Upper lobe of left lung (tissue), 4 donors: ENCODE measurements at regions not wholly inside any gene's neighbourhood (a gene's known extent, or its start where the extent isn't known, plus 50 kb on each side); places are given as distances from the start of the nearest gene placed in this dataset.

Experiments
- EP300 ChIP-seq, 4 donors: sonication (generic); formaldehyde crosslinking; IDR thresholded peaks; one replicate each; pipeline ENCODE4 v1.5.1; 2017; ENCODE audit warnings: antibody characterized with exemption in 4 of 4, control low read depth in 2 of 4
- POLR2A ChIP-seq, 4 donors: fragments of 450-650 bp; IDR thresholded peaks; one replicate each; pipeline ENCODE4 v1.5.1; 2016 to 2017; ENCODE audit warnings: antibody characterized with exemption in 4 of 4, mild to moderate bottlenecking in 2 of 4
- POLR2AphosphoS5 ChIP-seq, 2 donors: sonication (generic); formaldehyde crosslinking; IDR thresholded peaks; one replicate each; pipeline ENCODE4 v1.5.1; 2017; ENCODE audit warnings: antibody characterized with exemption in 2 of 2
- TF ChIP-seq, protein P1 (sequence below), 6 experiments: fragments of 450-650 bp in 4 of 6; fragments of 200-600 bp in 2 of 6; sonication (generic) in 2 of 6; IDR thresholded peaks; one replicate each; pipeline ENCODE4 v1.5.1; 2016 to 2019; ENCODE audit warnings: antibody characterized with exemption in 6 of 6

GRCh38 chr2:186348200-186348599 is 137.9 kb upstream of the ZC3H15 start:
- TF ChIP-seq POLR2AphosphoS5 (IDR thresholded peaks at IDR 0.05) (no peak), EP300 (IDR thresholded peaks at IDR 0.05) (no peak), POLR2A (IDR thresholded peaks at IDR 0.05) (no peak)
- TF ChIP-seq, protein P1, sequence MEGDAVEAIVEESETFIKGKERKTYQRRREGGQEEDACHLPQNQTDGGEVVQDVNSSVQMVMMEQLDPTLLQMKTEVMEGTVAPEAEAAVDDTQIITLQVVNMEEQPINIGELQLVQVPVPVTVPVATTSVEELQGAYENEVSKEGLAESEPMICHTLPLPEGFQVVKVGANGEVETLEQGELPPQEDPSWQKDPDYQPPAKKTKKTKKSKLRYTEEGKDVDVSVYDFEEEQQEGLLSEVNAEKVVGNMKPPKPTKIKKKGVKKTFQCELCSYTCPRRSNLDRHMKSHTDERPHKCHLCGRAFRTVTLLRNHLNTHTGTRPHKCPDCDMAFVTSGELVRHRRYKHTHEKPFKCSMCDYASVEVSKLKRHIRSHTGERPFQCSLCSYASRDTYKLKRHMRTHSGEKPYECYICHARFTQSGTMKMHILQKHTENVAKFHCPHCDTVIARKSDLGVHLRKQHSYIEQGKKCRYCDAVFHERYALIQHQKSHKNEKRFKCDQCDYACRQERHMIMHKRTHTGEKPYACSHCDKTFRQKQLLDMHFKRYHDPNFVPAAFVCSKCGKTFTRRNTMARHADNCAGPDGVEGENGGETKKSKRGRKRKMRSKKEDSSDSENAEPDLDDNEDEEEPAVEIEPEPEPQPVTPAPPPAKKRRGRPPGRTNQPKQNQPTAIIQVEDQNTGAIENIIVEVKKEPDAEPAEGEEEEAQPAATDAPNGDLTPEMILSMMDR (IDR thresholded peaks at IDR 0.05), result no peak
